GM23338 (cell line): ENCODE measurements at regions not wholly inside any gene's neighbourhood (a gene's known extent, or its start where the extent isn't known, plus 50 kb on each side); places are given as distances from the start of the nearest gene placed in this dataset.
A peak's percentile ranks its signal among the peaks of the same experiment; 100 is the strongest.

Source experiments
- ATAC-seq: fragments of 200-7000 bp; cut with Tn5 transposase; 3 replicates; pipeline ENCODE4 v1.9.1; 2020
- DNase-seq: peaks from one replicate; pipeline ENCODE4 v3.0.0-alpha.2; 2015; ENCODE audit warnings: low spot score
- H2AFZ ChIP-seq: fragments of 200-600 bp; sonication (generic); 2 replicates; pipeline ENCODE4 v1.8.0; 2016; ENCODE audit warnings: antibody characterized with exemption, mild to moderate bottlenecking, moderate library complexity
- H3F3A ChIP-seq: fragments of 200-600 bp; sonication (generic); replicated peaks from 2 replicates; pipeline ENCODE4 v1.8.0; 2017; ENCODE audit warnings: antibody characterized with exemption, mixed run types, low read depth
- H3K27ac ChIP-seq: fragments of 200-600 bp; sonication (generic); 2 replicates; pipeline ENCODE4 v1.6.1; 2016; ENCODE audit warnings: low read depth
- H3K27me3 ChIP-seq: fragments of 200-600 bp; sonication (generic); 2 replicates; pipeline ENCODE4 v1.8.0; 2016; ENCODE audit warnings: mild to moderate bottlenecking, mixed run types, moderate library complexity; ENCODE audit not compliant: insufficient read depth
- H3K36me3 ChIP-seq: fragments of 200-600 bp; sonication (generic); 2 replicates; pipeline ENCODE4 v1.8.0; 2016; ENCODE audit warnings: mild to moderate bottlenecking; ENCODE audit not compliant: insufficient read depth
- H3K4me1 ChIP-seq: fragments of 200-600 bp; sonication (generic); 2 replicates; pipeline ENCODE4 v1.8.0; 2016; ENCODE audit warnings: mild to moderate bottlenecking, moderate library complexity; ENCODE audit not compliant: insufficient read depth
- H3K4me2 ChIP-seq: fragments of 200-600 bp; sonication (generic); 2 replicates; pipeline ENCODE4 v1.7.1; 2017; ENCODE audit warnings: mixed run types
- H3K4me3 ChIP-seq: fragments of 200-600 bp; sonication (generic); 2 replicates; pipeline ENCODE4 v1.6.1; 2016; ENCODE audit warnings: mixed run types
- H3K79me2 ChIP-seq: fragments of 200-600 bp; sonication (generic); replicated peaks from 2 replicates; pipeline ENCODE4 v1.8.0; 2017; ENCODE audit warnings: mild to moderate bottlenecking; ENCODE audit not compliant: insufficient read depth
- H3K9me2 ChIP-seq: fragments of 200-600 bp; sonication (generic); 2 replicates; pipeline ENCODE4 v1.8.0; 2017; ENCODE audit not compliant: insufficient read depth
- H4K20me1 ChIP-seq: fragments of 200-600 bp; sonication (generic); replicated peaks from 2 replicates; pipeline ENCODE4 v1.8.0; 2017; ENCODE audit warnings: mild to moderate bottlenecking; ENCODE audit not compliant: insufficient read depth
- H3K27ac Mint-ChIP-seq: 2 replicates; pipeline ENCODE4 v1.8.0; 2020; ENCODE audit warnings: inconsistent platforms, mild to moderate bottlenecking, moderate library complexity, mixed read lengths
- H3K27me3 Mint-ChIP-seq: 3 replicates; pipeline ENCODE4 v1.8.0; 2022; ENCODE audit warnings: low read depth, mild to moderate bottlenecking, moderate library complexity, mixed read lengths, inconsistent platforms; ENCODE audit not compliant: insufficient read depth, poor library complexity
- H3K36me3 Mint-ChIP-seq: 3 replicates; pipeline ENCODE4 v1.8.0; 2021; ENCODE audit warnings: low read depth, mild to moderate bottlenecking, inconsistent platforms, moderate library complexity, mixed read lengths
- H3K4me1 Mint-ChIP-seq: 3 replicates; pipeline ENCODE4 v1.8.0; 2020; ENCODE audit warnings: mild to moderate bottlenecking, inconsistent platforms, mixed read lengths
- H3K4me3 Mint-ChIP-seq: 3 replicates; pipeline ENCODE4 v1.8.0; 2021; ENCODE audit warnings: moderate library complexity, mild to moderate bottlenecking, inconsistent platforms, mixed read lengths
- H3K9me3 Mint-ChIP-seq: 3 replicates; pipeline ENCODE4 v1.8.0; 2020; ENCODE audit warnings: moderate library complexity, mild to moderate bottlenecking, inconsistent platforms, mixed read lengths
- CREB1 ChIP-seq: fragments of 250-450 bp; sonication (Bioruptor Pico); IDR thresholded peaks from 2 replicates; pipeline ENCODE4 v1.5.0; 2020; ENCODE audit warnings: low read depth, mild to moderate bottlenecking, moderate library complexity
- CTCF ChIP-seq, 2 experiments: fragments of 200-600 bp in 1 of 2; sonication (generic) in 1 of 2; conservative IDR thresholded peaks; 2 replicates each; pipeline versions ENCODE4 v1.5.1 to v1.6.1; 2016 to 2017; ENCODE audit warnings: antibody characterized with exemption in 2 of 2, low read depth in 2 of 2, mild to moderate bottlenecking in 2 of 2, moderate library complexity in 1 of 2
- JUNB ChIP-seq: IDR thresholded peaks from one replicate; pipeline ENCODE4 v1.6.1; 2016; ENCODE audit warnings: antibody characterized with exemption; ENCODE audit not compliant: unreplicated experiment
- NANOG ChIP-seq: IDR thresholded peaks from 2 replicates; pipeline ENCODE4 v1.6.1; 2016; ENCODE audit warnings: antibody characterized with exemption, borderline replicate concordance
- POLR2AphosphoS5 ChIP-seq: IDR thresholded peaks from 2 replicates; pipeline ENCODE4 v1.6.1; 2016; ENCODE audit warnings: antibody characterized with exemption, low read depth
- STAT1 ChIP-seq: IDR thresholded peaks from one replicate; pipeline ENCODE4 v1.6.1; 2016; ENCODE audit warnings: antibody characterized with exemption; ENCODE audit not compliant: unreplicated experiment
- ZNF114 ChIP-seq: fragments of 250-450 bp; sonication (Bioruptor Pico); IDR thresholded peaks from 2 replicates; pipeline ENCODE4 v1.5.0; 2020; ENCODE audit warnings: mild to moderate bottlenecking, moderate library complexity

- H3K4me1 ChIP-seq: peaks cover 50% of the 10 kb centered on the region
- H3K9me2 ChIP-seq: no peaks in the 10 kb centered on the region
- H2AFZ ChIP-seq: peak overlapping the region; percentile 92
- no peak overlapping the region for H3K27ac ChIP-seq
- DNase-seq (peak; percentile 17), ATAC-seq (no peak)
- Mint-ChIP-seq H3K4me3 (peak overlapping the region; percentile 96), H3K4me1 (peaks cover 56% of the 10 kb centered on the region), H3K27ac (no peak overlapping the region), H3K9me3 (no peaks in the 10 kb centered on the region), H3K27me3 (peaks cover 34% of the 10 kb centered on the region), H3K36me3 (no peaks in the 10 kb centered on the region)
- H3K4me3 ChIP-seq: peak overlapping the region; percentile 89
- peak overlapping the region; percentile 92 for H3K4me2 ChIP-seq
- no peaks in the 10 kb centered on the region for H3K79me2 ChIP-seq
- no peak for TF ChIP-seq POLR2AphosphoS5
- TF ChIP-seq JUNB: no peak
- TF ChIP-seq CREB1 (CRISPR knock-in tag): no peak
- TF ChIP-seq NANOG: no peak
- no peaks in the 10 kb centered on the region; the same call in 1 of the 2 replicates for H3F3A ChIP-seq
- no peaks in the 10 kb centered on the region for H3K36me3 ChIP-seq
- no peaks in the 10 kb centered on the region for H4K20me1 ChIP-seq
- peaks cover 46% of the 10 kb centered on the region for H3K27me3 ChIP-seq
These were observed 388.1 kb downstream of the BCAT1 start for GRCh38 chr12:24560831-24561271.

- Mint-ChIP-seq H3K27me3 (peaks cover 33% of the 10 kb centered on the region), H3K9me3 (no peaks in the 10 kb centered on the region), H3K4me1 (peaks cover 54% of the 10 kb centered on the region), H3K27ac (no peak overlapping the region), H3K36me3 (no peaks in the 10 kb centered on the region), H3K4me3 (peak overlapping the region; percentile 96; the same call in 2 of the 3 replicates)
- Histone ChIP-seq H3K9me2 (no peaks in the 10 kb centered on the region), H3F3A (no peaks in the 10 kb centered on the region; the same call in 1 of the 2 replicates), H3K4me1 (peaks cover 45% of the 10 kb centered on the region), H4K20me1 (no peaks in the 10 kb centered on the region), H3K36me3 (no peaks in the 10 kb centered on the region), H3K4me3 (peak overlapping the region; percentile 89), H2AFZ (no peak overlapping the region), H3K27ac (no peak overlapping the region), H3K4me2 (peak overlapping the region; percentile 92), H3K27me3 (peaks cover 40% of the 10 kb centered on the region), H3K79me2 (no peaks in the 10 kb centered on the region)
- DNase-seq (no peak), ATAC-seq (no peak)
- TF ChIP-seq STAT1 (no peak), CREB1 (CRISPR knock-in tag) (no peak)
These were observed 388.6 kb downstream of the BCAT1 start for GRCh38 chr12:24560192-24560775.

DNA sequence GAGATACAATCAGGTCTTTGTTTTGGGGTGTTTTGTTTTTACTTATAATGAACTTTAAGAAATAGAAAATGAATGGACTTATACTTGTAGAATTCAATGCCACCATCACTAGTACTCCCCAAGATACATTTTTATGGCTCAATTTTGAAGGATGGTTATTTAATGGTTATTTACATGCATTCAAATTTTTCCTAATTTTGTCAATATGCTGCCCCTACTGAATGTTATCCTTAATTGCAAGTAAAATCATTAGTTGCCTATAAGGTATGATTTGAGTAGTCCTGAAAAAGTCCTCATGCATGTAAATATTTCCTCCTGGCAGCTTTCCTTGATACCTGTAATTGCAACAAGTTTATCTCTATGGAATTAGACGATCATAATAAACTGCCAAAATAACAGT is 391.2 kb downstream of the BCAT1 start:
- H4K20me1 ChIP-seq: no peaks in the 10 kb centered on the region
- H3K9me2 ChIP-seq: no peaks in the 10 kb centered on the region
- Mint-ChIP-seq H3K9me3 (no peaks in the 10 kb centered on the region), H3K27me3 (peaks cover 12% of the 10 kb centered on the region), H3K36me3 (no peaks in the 10 kb centered on the region), H3K4me1 (peaks cover 41% of the 10 kb centered on the region), H3K4me3 (no peak overlapping the region), H3K27ac (no peak overlapping the region)
- peaks cover 34% of the 10 kb centered on the region for H3K4me1 ChIP-seq
- no peaks in the 10 kb centered on the region for H3K36me3 ChIP-seq
- H3F3A ChIP-seq: no peaks in the 10 kb centered on the region
- H3K27ac ChIP-seq: no peak overlapping the region
- no peak for DNase-seq
- H2AFZ ChIP-seq: no peak overlapping the region
- H3K79me2 ChIP-seq: no peaks in the 10 kb centered on the region
- H3K4me3 ChIP-seq: no peak overlapping the region
- H3K27me3 ChIP-seq: peaks cover 19% of the 10 kb centered on the region
- no peak for ATAC-seq
- peak overlapping the region; percentile 49; the same call in 1 of the 2 replicates for H3K4me2 ChIP-seq
- TF ChIP-seq CTCF (conservative IDR thresholded peaks at IDR 0.05; ENCODE audit: low read depth in 2 of 2) (0 out of 4 replicates have a peak, but pooled peaks of 1 of the 2 experiments have one; percentile 22), ZNF114 (no peak)
